ENCODE measurements at regions not wholly inside any gene's neighbourhood (a gene's known extent, or its start where the extent isn't known, plus 50 kb on each side); places are given as distances from the start of the nearest gene placed in this dataset.

DNA sequence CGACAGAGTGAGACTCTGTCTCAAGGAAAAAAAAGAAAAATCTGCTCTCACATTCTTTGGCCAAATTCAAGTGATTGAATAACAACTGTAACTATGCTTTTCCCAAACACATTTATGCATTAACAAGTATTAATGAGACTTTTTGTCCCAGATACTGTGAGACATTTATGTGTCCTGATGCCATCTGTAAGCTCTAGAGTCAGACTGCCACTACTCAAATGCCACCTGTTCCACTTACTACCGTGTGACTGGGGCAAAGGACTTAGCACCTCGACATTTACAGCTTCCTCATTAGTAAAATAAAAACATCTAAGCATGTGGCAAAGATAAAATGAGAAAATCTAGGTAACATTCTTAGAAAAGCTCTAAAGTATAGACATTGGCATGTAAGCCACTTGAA, 178.1 kb upstream of the MARCKS start:
- H3K27ac ChIP-seq (replicated peaks) = no peak overlapping the region
- no peaks in the 10 kb centered on the region for H3K27me3 ChIP-seq (ENCODE audit: insufficient read depth, poor library complexity, severe bottlenecking)
- DNase-seq (ENCODE audit: low read depth in 1 of 2, low spot score in 1 of 2) = no peak
- no peak for TF ChIP-seq POLR2AphosphoS5 (IDR thresholded peaks at IDR 0.05; ENCODE audit: low read depth)
- TF ChIP-seq SPI1 (IDR thresholded peaks at IDR 0.05; ENCODE audit: borderline replicate concordance, low read depth) = no peak
- no peak for TF ChIP-seq GABPA (IDR thresholded peaks at IDR 0.05; ENCODE audit: low read depth)
- TF ChIP-seq, protein P1, sequence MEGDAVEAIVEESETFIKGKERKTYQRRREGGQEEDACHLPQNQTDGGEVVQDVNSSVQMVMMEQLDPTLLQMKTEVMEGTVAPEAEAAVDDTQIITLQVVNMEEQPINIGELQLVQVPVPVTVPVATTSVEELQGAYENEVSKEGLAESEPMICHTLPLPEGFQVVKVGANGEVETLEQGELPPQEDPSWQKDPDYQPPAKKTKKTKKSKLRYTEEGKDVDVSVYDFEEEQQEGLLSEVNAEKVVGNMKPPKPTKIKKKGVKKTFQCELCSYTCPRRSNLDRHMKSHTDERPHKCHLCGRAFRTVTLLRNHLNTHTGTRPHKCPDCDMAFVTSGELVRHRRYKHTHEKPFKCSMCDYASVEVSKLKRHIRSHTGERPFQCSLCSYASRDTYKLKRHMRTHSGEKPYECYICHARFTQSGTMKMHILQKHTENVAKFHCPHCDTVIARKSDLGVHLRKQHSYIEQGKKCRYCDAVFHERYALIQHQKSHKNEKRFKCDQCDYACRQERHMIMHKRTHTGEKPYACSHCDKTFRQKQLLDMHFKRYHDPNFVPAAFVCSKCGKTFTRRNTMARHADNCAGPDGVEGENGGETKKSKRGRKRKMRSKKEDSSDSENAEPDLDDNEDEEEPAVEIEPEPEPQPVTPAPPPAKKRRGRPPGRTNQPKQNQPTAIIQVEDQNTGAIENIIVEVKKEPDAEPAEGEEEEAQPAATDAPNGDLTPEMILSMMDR (IDR thresholded peaks at IDR 0.05; ENCODE audit: insufficient read depth, low read length) = no peak
- TF ChIP-seq, protein P2, sequence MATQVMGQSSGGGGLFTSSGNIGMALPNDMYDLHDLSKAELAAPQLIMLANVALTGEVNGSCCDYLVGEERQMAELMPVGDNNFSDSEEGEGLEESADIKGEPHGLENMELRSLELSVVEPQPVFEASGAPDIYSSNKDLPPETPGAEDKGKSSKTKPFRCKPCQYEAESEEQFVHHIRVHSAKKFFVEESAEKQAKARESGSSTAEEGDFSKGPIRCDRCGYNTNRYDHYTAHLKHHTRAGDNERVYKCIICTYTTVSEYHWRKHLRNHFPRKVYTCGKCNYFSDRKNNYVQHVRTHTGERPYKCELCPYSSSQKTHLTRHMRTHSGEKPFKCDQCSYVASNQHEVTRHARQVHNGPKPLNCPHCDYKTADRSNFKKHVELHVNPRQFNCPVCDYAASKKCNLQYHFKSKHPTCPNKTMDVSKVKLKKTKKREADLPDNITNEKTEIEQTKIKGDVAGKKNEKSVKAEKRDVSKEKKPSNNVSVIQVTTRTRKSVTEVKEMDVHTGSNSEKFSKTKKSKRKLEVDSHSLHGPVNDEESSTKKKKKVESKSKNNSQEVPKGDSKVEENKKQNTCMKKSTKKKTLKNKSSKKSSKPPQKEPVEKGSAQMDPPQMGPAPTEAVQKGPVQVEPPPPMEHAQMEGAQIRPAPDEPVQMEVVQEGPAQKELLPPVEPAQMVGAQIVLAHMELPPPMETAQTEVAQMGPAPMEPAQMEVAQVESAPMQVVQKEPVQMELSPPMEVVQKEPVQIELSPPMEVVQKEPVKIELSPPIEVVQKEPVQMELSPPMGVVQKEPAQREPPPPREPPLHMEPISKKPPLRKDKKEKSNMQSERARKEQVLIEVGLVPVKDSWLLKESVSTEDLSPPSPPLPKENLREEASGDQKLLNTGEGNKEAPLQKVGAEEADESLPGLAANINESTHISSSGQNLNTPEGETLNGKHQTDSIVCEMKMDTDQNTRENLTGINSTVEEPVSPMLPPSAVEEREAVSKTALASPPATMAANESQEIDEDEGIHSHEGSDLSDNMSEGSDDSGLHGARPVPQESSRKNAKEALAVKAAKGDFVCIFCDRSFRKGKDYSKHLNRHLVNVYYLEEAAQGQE (IDR thresholded peaks at IDR 0.05; ENCODE audit: insufficient replicate concordance, low read depth) = no peak
- no peak overlapping the region for H3K4me3 ChIP-seq (replicated peaks; ENCODE audit: insufficient read depth, low read length)

DNA sequence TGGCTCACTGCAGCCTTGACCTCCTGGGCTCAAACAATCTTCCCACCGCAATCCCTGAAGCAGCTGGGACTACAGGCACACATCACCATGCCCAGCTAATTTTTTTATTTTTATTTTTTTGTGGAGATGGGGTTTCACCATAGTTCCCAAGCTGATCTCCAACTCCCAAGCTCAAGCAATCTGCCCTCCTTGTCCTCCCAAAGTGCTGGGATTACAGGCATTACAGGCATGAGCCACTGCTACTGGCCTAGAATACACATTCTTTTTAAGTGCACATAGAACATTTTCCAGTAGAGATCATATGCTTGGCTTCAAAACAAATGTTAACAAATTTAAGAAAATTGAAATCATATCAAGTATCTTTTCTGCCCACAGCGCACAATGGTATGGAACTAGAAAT, 176.8 kb upstream of the MARCKS start:
- no peak overlapping the region for H3K27ac ChIP-seq (replicated peaks)
- no peak for DNase-seq (ENCODE audit: low read depth in 1 of 2, low spot score in 1 of 2)
- no peaks in the 10 kb centered on the region for H3K27me3 ChIP-seq (ENCODE audit: insufficient read depth, poor library complexity, severe bottlenecking)
- TF ChIP-seq, protein P1 (IDR thresholded peaks at IDR 0.05; ENCODE audit: insufficient read depth, low read length) = no peak
- TF ChIP-seq, protein P2 (IDR thresholded peaks at IDR 0.05; ENCODE audit: insufficient replicate concordance, low read depth) = no peak
- no peak for TF ChIP-seq POLR2AphosphoS5 (IDR thresholded peaks at IDR 0.05; ENCODE audit: low read depth)
- TF ChIP-seq GABPA (IDR thresholded peaks at IDR 0.05; ENCODE audit: low read depth) = no peak
- no peak for TF ChIP-seq SPI1 (IDR thresholded peaks at IDR 0.05; ENCODE audit: borderline replicate concordance, low read depth)
- no peak overlapping the region for H3K4me3 ChIP-seq (replicated peaks; ENCODE audit: insufficient read depth, low read length)

DNA sequence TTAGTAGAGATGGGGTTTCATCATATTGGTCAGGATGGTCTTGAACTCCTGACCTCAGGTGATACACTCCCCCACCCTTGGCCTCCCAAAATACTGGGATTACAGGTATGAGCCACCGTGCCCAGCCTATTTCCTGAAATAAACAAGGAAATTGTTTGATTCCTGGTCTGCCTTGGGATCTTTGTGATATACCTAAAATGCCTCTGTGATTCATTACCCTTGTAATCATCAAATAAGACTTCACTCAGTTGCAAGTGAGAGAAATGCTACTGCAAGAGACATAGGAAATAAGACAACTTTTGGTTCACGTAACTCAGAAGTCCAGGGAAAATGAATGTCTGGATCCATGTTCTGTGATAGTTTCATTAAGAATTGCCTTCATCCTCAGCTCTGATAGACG, 173.2 kb upstream of the MARCKS start:
- no peak for TF ChIP-seq SPI1 (IDR thresholded peaks at IDR 0.05; ENCODE audit: borderline replicate concordance, low read depth)
- TF ChIP-seq, protein P1 (IDR thresholded peaks at IDR 0.05; ENCODE audit: insufficient read depth, low read length) = no peak
- TF ChIP-seq, protein P2 (IDR thresholded peaks at IDR 0.05; ENCODE audit: insufficient replicate concordance, low read depth) = no peak
- DNase-seq (ENCODE audit: low read depth in 1 of 2, low spot score in 1 of 2) = no peak
- Histone ChIP-seq H3K4me3 (replicated peaks; ENCODE audit: insufficient read depth, low read length) (no peak overlapping the region), H3K27me3 (ENCODE audit: insufficient read depth, poor library complexity, severe bottlenecking) (no peaks in the 10 kb centered on the region), H3K27ac (replicated peaks) (no peak overlapping the region; the same call in 1 of the 2 replicates)
